ENCODE measurements at regions not wholly inside any gene's neighbourhood (a gene's known extent, or its start where the extent isn't known, plus 50 kb on each side); places are given as distances from the start of the nearest gene placed in this dataset.
"Not testable (repeated sequence)": the region's sequence is repeated elsewhere in the genome, so short reads cannot be mapped to it uniquely, and the experiment has no call there.

GRCh38 chr5:36388288-36388687, 86.6 kb upstream of the RANBP3L start:
- DNase-seq (ENCODE audit: extremely low spot score, insufficient read length, low read depth) (no peak), FAIRE-seq (no peak)

GRCh38 chr5:36389245-36389644, 87.5 kb upstream of the RANBP3L start:
- DNase-seq (ENCODE audit: extremely low spot score, insufficient read length, low read depth) (no peak), FAIRE-seq (no peak)

- FAIRE-seq (no peak), DNase-seq (ENCODE audit: extremely low spot score, insufficient read length, low read depth) (no peak)
These were observed 88.9 kb upstream of the RANBP3L start for GRCh38 chr5:36390640-36391039.

GRCh38 chr5:36392186-36392585, 90.5 kb upstream of the RANBP3L start:
- no peak for FAIRE-seq
- DNase-seq (ENCODE audit: extremely low spot score, insufficient read length, low read depth): no peak

DNA sequence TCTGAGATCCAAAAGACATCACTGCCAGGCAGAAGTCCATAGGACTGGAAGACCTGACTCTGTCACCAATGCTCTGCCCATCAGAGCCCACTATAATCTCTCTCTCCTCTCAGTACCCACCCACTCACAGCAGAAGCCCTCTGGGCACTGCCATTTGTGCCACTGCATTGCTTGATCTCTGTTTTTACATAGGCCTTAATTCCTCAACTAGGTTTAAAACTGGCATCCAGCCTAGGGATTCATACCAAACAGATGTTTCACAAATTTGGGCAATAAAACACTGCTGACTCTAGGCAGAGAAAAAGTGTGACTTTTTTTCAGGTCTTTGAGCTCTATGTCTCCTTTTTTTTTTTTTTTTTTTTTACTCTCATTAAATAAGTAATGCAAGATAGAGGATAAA, 91.1 kb upstream of the RANBP3L start:
- FAIRE-seq: no peak

DNA sequence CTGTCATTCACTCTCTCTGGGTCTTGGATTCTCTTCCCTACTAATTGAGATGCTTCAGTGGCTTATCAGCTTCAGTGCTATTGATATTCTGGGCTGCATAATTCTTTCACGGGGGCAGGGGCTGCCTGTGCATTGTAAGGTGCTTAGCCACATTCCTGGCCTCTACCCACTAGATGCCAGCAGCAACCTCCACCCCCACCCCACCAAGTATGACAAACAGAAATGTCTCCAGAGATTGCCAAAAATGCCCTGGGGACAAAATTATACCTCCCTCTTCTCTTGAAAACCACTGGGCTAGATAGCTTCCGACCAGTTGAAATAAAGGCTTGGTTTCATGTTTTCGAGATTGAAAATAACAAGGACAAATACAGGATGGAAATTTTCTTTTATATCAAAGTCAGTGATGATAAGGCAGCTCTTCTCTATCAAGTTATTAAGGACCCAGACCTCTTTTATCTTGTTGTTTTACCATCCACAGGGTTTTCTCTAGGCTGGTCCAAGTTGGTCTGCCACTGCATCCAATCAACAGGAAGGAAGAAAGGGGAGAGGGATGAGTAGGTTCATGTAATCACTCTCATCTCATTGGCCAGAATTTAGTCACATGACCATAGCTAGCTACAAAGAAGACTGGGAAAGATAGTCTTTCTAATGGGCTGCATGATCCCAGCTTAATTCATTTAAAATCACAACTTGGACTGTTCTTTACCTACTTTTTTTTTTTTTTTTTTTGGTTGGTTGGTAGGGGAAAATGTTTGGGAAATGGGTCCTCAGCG, 92.1 kb upstream of the RANBP3L start:
- DNase-seq (ENCODE audit: extremely low spot score, insufficient read length, low read depth) (no peak), FAIRE-seq (no peak)

More for the DNA sequence above, 91.1 kb upstream of the RANBP3L start:
- DNase-seq (ENCODE audit: extremely low spot score, insufficient read length, low read depth): no peak

DNA sequence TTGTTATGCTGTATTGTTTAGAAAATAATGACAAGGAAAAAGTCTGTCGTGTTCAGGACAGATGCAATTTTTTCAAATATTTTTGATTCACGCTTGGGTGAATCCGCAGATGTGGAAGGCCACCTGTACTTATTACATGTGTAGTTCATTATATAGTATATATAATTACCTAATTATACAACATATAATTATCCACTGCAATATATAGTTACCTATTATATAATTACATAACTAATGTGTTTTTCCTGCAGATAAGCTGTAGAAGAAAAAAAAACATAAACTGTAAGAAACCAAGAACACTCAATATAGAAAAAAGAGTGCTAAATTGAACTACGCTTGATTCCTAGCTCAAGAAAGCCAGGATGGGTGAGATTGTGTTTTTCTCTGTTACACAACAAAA, 93.6 kb upstream of the RANBP3L start:
- FAIRE-seq (no peak), DNase-seq (ENCODE audit: extremely low spot score, insufficient read length, low read depth) (no peak)

DNA sequence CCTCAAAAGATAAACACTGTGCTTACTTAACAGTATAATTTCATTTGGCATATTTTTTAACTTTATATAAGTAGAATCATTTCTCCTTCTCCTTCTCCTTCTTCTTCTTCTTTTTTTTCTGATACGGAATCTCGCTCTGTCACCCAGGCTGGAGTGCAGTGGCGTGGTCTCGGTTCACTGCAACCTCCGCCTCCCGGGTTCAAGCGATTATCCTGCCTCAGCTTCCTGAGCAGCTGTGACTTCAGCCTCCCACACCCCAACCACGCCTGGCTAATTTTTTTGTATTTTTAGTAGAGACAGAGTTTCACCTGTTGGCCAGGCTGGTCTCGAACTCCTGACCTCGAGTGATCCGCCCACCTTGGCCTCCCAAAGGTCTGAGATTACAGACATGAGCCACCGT, 94.2 kb upstream of the RANBP3L start:
- FAIRE-seq; DNase-seq (ENCODE audit: extremely low spot score, insufficient read length, low read depth): not testable (repeated sequence)

DNA sequence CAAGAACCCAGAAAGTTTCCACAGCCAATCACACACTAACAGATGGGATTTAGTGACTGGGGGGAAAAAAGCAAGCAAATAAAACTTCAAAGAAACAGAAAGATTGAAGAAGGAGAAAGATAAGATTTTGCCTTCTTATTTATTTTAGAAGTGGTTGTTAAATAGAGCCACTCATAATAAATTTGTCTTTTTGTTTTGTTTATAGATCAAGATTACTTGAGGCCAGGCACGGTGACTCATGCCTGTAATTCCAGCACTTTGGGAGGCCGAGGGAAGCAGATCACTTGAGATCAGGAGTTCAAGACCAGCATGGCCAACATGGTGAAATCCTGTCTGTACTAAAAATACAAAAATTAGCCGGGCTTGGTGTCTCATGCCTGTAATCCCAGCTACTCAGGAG, 94.9 kb upstream of the RANBP3L start:
- DNase-seq (ENCODE audit: extremely low spot score, insufficient read length, low read depth) (no peak), FAIRE-seq (no peak)

DNA sequence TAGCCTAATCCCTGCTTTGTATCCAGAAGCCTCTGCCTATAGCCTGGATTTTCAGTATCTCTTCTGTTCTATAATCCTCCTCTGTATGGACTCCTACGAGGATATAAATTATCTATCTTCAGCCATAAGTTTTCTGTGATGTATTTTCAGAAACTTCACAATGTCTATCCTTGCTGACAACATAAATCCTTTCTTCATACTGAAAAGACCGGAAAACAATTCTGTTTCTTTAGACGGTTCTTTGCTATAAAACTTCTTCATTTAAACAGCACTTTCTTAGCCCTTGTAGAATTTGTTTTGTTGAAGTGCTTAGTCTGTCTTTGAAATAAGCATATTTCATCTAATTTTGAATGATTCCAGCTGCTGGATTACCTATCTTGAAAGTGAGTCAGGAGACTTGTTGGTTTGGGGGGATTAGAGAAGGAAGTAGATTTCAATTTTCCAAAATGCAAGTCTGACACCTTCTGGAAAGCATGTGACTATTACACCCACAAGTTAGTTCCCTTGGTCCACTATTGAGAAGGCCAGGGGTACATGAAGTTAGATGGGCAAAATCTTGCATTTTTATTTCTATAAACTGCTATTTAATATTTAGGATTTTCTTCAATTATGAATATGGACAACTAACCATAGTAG, 96.3 kb upstream of the RANBP3L start:
- FAIRE-seq (no peak), DNase-seq (ENCODE audit: extremely low spot score, insufficient read length, low read depth) (no peak)

- FAIRE-seq (no peak), DNase-seq (ENCODE audit: extremely low spot score, insufficient read length, low read depth) (no peak)
These were observed 100.8 kb upstream of the RANBP3L start for GRCh38 chr5:36402512-36402906.

DNA sequence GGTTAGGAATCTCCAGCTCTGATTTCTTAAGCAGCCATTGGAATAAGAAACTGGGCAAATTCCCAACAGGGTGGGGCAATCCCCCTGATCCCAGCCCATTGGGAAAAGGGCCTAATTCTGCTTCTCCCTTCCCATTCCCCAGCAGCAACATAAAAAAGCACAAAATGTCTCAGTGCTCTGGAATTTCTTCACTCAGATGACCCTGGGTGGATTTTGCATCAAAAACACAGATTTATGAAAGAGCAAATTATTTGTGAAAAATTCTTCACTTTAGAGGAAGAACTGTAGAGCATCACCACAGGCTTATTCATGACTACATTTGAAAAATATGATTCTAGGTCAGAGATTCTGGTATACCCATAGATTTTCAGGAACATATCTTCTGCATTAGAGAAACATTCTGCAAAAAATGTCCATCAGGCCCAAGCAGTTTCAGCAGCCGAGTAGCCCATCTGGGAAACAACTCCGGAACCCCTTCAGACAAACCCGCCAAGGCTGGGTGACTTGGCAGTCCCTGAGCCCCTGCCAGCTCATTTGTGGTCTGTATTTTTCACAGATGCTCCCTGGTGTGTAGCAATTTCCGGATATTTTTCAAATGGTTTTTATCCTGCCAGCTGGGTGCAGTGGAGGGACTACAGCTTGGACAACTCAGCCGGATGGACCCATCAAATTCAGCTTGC, 102.1 kb upstream of the RANBP3L start:
- no peak for DNase-seq (ENCODE audit: extremely low spot score, insufficient read length, low read depth)
- FAIRE-seq: no peak

- DNase-seq (ENCODE audit: extremely low spot score, insufficient read length, low read depth) (no peak), FAIRE-seq (no peak)
These were observed 104.3 kb upstream of the RANBP3L start for GRCh38 chr5:36406023-36406422.

GRCh38 chr5:36407396-36407795, 105.7 kb upstream of the RANBP3L start:
- FAIRE-seq (no peak), DNase-seq (ENCODE audit: extremely low spot score, insufficient read length, low read depth) (no peak)

- DNase-seq (ENCODE audit: extremely low spot score, insufficient read length, low read depth); FAIRE-seq: not testable (repeated sequence)
These were observed 108.0 kb upstream of the RANBP3L start for GRCh38 chr5:36409711-36410110.

DNA sequence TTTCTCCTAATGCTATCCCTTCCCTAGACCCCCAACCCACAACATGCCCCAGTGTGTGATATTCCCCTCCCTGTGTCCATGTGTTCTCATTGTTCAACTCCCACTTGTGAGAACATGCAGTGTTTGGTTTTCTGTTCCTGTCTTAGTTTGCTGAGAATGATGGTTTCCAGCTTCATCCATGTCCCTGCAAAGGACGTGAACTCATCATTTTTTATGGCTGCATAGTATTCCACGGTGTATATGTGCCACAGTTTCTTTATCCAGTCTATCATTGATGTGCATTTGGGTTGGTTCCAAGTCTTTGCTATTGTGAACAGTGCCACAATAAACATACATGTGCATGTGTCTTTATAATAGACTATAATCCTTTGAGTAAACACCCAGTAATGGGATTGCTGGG, 109.0 kb upstream of the RANBP3L start:
- not testable (repeated sequence) for FAIRE-seq; DNase-seq (ENCODE audit: extremely low spot score, insufficient read length, low read depth)

- DNase-seq (ENCODE audit: extremely low spot score, insufficient read length, low read depth) (no peak), FAIRE-seq (peak; percentile 61)
These were observed 113.2 kb upstream of the RANBP3L start for GRCh38 chr5:36414869-36415282.

DNA sequence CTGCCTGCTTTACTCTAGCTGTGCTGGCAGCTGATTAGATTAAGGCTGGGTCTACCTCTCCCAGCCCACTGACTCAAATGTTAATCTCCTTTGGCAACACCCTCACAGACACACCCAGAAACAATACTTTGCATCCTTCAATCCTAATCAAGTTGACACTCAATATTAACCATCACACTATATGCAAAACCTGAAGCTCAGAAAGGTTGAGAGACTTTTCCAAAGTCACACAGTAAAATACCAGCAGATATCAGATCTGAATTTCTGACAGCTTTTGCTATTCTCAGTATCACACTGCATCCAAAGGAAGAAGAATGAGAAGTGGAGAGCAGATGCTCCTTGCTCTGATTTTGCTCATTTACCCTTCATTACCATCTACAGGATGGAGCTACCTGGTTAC, 114.9 kb upstream of the RANBP3L start:
- FAIRE-seq: no peak

GRCh38 chr5:36417221-36417620, 115.5 kb upstream of the RANBP3L start:
- FAIRE-seq (no peak), DNase-seq (ENCODE audit: extremely low spot score, insufficient read length, low read depth) (no peak)

More for the DNA sequence above, 114.9 kb upstream of the RANBP3L start:
- DNase-seq (ENCODE audit: extremely low spot score, insufficient read length, low read depth): no peak

GRCh38 chr5:36417668-36418067, 116.0 kb upstream of the RANBP3L start:
- DNase-seq (ENCODE audit: extremely low spot score, insufficient read length, low read depth) (no peak), FAIRE-seq (no peak)
